Renal cortical epithelial cell (primary cell): ENCODE measurements at regions not wholly inside any gene's neighbourhood (a gene's known extent, or its start where the extent isn't known, plus 50 kb on each side); places are given as distances from the start of the nearest gene placed in this dataset.

Experiments
- DNase-seq: peaks from one replicate; pipeline ENCODE4 v3.0.0-alpha.2; 2011; ENCODE audit warnings: low read depth

DNA sequence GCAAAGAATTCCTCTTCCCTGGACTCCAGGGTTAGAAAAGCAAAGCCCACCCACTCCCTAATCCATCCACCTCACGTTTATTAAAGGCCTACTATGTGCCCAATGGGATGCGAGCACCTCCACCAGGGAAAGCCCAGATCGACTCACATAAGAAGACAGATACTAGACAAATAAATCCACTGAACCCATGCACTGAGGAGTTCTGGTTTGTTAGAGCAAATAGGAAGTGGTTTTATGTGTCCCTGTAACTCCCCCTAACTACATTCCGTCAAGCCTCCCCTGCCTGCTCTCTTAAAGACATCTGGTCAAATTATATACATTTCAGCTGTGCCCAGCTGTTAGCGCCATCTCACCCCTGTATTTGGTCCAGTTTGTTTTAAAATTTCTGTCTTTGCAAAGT is 218.5 kb upstream of the RPL38 start:
- no peak for DNase-seq

- DNase-seq, result no peak
Measured at GRCh38 chr17:73985466-73986015, 217.9 kb upstream of the RPL38 start.

GRCh38 chr17:73986641-73987177 is 216.8 kb upstream of the RPL38 start:
- DNase-seq, result no peak

GRCh38 chr17:73987395-73987794 is 216.1 kb upstream of the RPL38 start:
- DNase-seq, result no peak

DNA sequence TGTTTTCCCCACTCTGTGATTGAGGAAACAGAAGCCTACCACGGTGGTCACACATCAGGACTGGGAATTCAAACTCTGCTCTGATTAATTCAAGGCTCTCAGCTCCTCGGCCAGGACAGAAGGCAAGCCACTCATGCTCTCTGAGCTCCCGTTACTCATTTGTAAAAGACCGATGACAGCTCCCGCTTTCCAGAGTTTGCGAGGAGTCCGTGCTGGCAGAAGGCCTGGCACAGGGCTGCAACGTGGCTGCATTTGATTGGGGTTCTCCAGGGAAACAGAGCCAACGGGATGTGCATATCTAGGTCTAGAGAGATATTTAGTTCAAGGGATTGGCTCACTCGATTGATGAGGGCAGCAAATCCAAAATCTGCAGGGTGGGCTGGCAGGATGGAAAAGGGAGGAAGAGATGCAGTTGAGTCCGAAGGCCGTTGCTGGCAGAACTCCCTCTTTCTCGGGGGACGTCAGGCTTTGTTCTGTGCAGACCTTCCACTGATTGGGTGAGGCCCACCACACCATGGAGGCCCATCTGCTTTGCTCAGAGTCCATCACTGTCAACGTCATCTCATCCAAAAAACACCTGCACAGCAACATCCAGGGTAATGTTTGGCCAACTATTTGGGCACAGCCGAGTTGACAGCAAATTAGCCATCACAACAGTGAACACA is 215.5 kb upstream of the RPL38 start:
- no peak for DNase-seq

GRCh38 chr17:73989671-73990070 is 213.8 kb upstream of the RPL38 start:
- DNase-seq, result no peak

GRCh38 chr17:73990290-73990689 is 213.2 kb upstream of the RPL38 start:
- DNase-seq, result no peak

- DNase-seq, result no peak
Measured at GRCh38 chr17:73991260-73991659, 212.2 kb upstream of the RPL38 start.

GRCh38 chr17:73994946-73995345 is 208.5 kb upstream of the RPL38 start:
- no peak for DNase-seq

- no peak for DNase-seq
Measured at GRCh38 chr17:73997059-73997458, 206.4 kb upstream of the RPL38 start.

- DNase-seq, result no peak
Measured at GRCh38 chr17:73998249-73998648, 205.2 kb upstream of the RPL38 start.

- DNase-seq, result peak; percentile 2
Measured at GRCh38 chr17:73998653-73999645, 204.5 kb upstream of the RPL38 start.

DNA sequence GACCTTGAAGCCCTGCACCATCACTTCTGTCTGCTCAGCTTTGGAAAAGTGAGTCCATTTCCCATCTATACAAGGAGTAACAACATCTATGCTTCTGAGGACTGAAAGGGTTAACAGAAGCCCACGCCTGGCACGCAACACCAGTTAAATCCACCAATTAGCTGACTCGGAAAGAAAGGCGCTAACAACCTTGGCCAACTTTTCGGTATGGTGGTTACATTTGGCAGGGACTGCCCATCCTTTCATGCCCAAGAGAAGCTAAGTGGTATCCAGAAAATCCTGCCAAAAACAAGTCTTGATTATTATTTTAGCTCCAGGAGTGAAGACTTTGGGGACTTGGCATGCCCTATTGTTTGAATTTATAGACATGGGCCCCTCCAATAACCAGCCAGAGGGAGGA is 202.3 kb upstream of the RPL38 start:
- no peak for DNase-seq

GRCh38 chr17:74002241-74002640 is 201.2 kb upstream of the RPL38 start:
- no peak for DNase-seq

DNA sequence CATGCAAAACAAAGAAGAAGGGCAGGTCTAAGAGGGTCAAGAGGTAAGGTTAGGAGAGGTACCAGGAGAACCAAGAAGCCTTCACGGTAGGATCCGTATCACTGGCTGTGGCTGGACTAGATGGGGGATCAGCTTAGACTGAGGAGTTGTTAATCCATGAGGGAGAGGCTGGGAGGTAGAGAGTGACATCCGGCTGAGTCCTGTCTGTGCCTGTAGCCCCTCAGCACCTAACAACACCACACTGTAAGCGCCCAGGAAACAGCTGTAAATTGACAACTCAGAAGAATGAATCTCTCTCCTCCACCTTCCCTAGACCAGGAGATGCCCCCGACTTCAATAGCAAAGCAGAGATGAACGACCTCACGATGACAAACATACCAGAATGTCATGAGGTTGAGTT is 199.4 kb upstream of the RPL38 start:
- no peak for DNase-seq

GRCh38 chr17:74005790-74006189 is 197.7 kb upstream of the RPL38 start:
- no peak for DNase-seq

GRCh38 chr17:74006371-74006770 is 197.1 kb upstream of the RPL38 start:
- no peak for DNase-seq

- no peak for DNase-seq
Measured at GRCh38 chr17:74008196-74008595, 195.3 kb upstream of the RPL38 start.

GRCh38 chr17:74009056-74009625 is 194.3 kb upstream of the RPL38 start:
- no peak for DNase-seq

GRCh38 chr17:74010903-74011302 is 192.6 kb upstream of the RPL38 start:
- no peak for DNase-seq

DNA sequence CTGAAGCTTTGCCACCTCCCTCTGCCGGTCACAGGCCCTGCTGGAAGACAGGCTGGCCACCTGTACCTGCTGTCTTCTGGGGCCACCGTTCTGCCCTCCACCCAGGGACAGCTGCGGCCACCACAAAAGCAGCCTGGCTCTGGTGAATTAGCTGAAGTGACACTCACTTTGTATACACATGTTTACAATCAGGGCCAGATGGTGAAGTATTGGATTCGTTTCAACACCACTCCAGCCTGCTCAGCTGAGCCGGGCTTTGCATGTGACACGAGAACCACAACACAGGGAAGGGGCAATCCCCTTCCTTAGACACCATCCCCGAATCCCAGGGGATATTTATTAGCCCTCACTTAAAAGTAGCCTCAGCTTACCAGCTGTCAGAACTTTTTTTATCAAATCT is 191.5 kb upstream of the RPL38 start:
- DNase-seq, result no peak

GRCh38 chr17:74012465-74012864 is 191.0 kb upstream of the RPL38 start:
- DNase-seq, result no peak
